HG03045 (cell line): ENCODE measurements at regions not wholly inside any gene's neighbourhood (a gene's known extent, or its start where the extent isn't known, plus 50 kb on each side); places are given as distances from the start of the nearest gene placed in this dataset.

Experiments
- ATAC-seq: cut with Tn5 transposase; IDR thresholded peaks from one replicate; pipeline ENCODE4 v1.9.1; 2021; ENCODE audit warnings: mild to moderate bottlenecking, moderate library complexity; ENCODE audit not compliant: unreplicated experiment

DNA sequence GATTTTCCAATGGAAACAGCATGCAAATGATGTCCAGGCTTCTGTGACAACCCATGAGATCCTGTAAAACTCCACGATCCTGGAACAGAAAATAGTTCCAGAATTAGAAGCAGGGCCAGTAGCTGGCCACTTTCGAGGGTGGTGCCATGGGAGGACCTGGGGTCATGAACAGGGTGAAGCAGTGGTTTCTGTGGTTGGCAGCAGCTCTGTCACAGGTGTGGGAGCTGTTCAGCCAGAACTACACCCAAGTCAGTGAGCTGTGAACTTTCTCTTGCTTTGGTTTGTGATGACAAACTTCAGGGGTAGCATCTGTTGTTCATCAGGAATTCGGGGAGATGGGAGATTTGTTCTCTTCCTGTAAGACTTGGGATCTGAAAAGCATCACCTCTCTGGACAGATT lies 314.4 kb upstream of the NT5C1B start:
- peak; percentile 93 for ATAC-seq

- ATAC-seq, result no peak
Measured at GRCh38 chr2:18901242-18901641, 311.9 kb upstream of the NT5C1B start.

GRCh38 chr2:18900691-18901141 lies 311.3 kb upstream of the NT5C1B start:
- no peak for ATAC-seq

DNA sequence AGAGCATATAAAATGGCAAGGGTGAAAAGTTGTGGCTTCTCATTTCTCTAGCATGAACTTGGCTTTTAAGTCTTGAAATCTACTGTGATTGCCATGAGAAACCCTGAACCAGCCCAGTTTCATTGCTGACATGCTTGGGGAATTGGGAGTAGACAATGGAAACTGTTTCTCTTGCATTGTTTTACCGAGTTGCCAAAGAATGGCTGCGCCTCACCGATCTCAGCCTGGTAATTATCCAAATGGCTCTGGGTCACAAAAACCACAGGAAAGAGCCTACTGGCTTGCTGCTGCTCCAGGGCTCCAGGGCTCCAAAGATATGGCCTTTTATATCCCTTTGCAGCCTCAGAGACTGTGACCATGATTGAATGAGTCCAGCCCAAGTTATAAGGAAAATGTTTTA lies 310.4 kb upstream of the NT5C1B start:
- ATAC-seq, result no peak

DNA sequence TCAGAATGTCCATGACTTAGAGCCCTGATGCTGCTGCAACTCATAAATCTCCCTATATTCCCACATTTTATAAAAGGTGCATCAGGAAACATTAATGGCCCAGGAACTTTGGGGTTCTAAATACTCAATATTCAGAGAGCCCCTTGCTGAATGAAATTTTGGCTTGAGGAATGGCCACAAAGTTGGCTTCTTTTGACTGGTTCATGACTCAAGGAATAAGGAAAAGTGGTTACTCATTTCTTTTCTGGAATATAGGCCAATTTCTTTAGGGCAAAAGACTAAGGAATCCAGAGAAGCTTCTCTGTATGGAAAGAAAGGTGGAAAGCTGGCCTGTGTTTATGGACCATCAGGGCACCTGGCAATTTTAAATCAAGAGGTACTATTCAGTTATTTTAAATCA lies 308.9 kb upstream of the NT5C1B start:
- no peak for ATAC-seq

- no peak for ATAC-seq
Measured at GRCh38 chr2:18896125-18896764, 306.9 kb upstream of the NT5C1B start.

DNA sequence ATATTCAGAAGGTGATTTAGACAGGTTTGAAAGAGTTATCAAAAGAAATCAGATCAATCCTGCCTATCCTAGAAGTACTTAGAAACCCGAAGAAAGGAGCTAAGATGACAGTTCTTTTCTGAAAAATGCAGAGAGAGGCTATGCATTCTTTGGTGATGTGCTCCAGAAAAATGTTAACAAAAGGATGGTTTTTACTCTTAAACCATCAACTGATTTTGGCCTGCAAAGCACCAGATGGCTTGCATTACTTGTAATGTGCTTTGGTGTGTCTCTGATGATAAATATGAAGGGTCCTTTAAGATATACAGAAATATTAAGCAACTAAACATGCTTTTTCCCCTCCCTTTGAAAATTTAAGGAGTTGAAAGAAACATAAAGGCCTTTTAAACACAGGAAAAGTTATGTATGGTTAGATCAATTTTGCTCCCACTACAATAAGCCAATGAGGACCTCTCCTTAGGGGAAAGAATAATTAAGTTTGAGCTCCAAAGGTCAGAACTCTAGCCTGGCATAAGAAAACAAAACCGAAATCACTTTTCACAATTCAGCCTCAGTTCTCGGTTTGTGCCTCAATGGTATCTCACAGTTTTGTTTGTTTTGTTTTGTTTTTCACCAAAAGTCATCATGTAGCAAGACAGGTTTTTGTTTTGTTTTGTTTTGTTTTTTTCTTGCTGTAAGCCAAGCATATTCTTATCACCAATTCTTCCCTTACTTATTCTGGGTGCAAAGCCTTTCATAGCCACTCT lies 302.4 kb upstream of the NT5C1B start:
- ATAC-seq, result no peak

- no peak for ATAC-seq
Measured at GRCh38 chr2:18889565-18890332, 300.4 kb upstream of the NT5C1B start.

GRCh38 chr2:18885457-18885856 lies 296.1 kb upstream of the NT5C1B start:
- no peak for ATAC-seq

- no peak for ATAC-seq
Measured at GRCh38 chr2:18883616-18884456, 294.5 kb upstream of the NT5C1B start.

- ATAC-seq, result no peak
Measured at GRCh38 chr2:18871430-18871829, 282.1 kb upstream of the NT5C1B start.

DNA sequence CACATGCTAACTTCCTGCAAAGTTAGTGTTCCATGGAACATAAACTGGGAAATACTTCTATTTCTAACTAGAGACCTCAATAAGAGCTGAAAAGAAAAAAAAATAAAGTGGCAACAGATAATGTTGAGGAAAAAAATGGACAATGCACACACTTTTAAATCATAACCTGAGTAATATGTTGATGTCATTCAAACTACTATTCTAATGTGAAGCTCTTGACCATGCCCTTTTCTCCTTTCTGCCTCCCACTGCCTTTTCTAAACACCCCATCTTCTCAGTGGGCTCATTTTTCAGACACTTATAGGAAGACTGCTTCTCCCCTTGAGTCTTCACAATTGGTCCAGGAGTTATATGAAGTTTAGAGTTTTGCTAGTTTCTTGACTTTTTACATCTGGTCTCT lies 280.9 kb upstream of the NT5C1B start:
- ATAC-seq, result no peak

GRCh38 chr2:18861951-18862350 lies 272.6 kb upstream of the NT5C1B start:
- ATAC-seq, result no peak

DNA sequence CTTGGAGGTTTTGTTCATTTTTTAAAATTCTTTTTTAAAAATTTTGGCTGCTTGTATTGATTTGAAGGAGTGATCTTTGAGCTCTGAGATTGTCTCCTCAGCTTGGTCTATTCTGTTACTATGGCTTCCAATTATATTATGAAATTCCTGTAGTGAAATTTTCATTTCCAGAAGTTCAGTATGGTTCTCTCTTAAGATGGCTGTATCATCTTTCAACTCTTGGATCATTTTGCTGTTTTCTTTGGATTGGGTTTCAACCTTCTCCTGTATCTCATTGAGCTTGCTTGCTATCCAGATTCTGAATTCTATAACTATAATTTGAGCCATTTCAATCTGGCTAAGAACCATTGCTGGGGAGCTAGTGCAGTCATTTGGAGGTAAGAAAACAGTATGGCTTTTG lies 270.8 kb upstream of the NT5C1B start:
- ATAC-seq, result no peak

DNA sequence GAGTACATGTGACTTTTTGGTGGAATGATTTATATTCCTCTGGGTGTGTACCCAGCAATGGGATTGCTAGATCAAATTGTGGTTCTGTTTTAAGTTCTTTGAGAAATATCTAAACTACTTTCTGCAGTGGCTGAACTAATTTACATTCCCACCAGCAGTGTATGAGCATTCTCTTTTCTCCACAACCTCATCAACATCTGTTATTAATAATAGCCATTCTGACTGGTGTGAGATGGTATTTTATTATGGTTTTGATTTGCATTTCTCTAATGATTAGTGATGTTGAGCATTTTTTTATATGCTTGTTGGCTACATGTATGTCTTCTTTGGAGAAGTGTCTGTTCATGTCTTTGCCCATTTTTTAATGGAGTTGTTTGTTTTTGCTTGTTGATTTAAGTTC lies 267.4 kb upstream of the NT5C1B start:
- no peak for ATAC-seq

DNA sequence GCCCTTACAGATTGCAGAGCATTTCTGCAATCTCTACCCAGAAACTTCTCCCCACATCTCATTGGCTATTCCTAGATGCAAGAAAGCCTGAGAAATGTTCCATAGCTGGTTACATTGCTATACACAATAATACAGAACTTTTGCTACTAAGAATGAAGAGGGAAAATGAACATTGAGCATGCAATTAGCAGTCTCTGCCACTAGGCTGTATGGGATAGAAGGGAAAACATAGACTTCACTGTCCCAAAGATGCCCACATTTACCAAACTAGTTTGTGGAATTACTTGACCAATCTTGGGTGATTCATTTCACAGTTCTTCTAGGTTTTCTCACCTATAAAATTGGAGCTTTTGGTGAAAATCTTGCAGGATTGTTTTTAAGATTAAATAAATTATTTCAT lies 265.7 kb upstream of the NT5C1B start:
- ATAC-seq, result no peak

GRCh38 chr2:18849841-18850578 lies 260.6 kb upstream of the NT5C1B start:
- ATAC-seq, result peak; percentile 63

DNA sequence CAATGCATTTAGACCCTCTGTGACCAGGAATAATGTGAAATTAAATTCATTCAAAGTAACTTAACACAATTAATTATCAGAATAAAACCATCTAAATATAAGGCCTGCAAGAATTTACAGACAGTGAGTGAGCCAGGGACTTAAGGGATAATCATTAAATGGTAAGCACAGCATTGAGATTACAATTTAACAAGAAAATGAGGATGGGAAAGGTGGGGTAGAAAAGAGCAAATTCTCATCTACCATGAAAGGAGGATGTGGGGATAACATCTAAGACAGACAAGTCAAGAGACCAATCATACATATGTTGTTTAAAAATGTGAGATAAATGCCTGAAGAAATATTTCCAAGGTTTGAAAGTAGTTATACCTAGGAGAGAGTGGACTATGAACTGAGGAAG lies 259.3 kb upstream of the NT5C1B start:
- ATAC-seq, result no peak

DNA sequence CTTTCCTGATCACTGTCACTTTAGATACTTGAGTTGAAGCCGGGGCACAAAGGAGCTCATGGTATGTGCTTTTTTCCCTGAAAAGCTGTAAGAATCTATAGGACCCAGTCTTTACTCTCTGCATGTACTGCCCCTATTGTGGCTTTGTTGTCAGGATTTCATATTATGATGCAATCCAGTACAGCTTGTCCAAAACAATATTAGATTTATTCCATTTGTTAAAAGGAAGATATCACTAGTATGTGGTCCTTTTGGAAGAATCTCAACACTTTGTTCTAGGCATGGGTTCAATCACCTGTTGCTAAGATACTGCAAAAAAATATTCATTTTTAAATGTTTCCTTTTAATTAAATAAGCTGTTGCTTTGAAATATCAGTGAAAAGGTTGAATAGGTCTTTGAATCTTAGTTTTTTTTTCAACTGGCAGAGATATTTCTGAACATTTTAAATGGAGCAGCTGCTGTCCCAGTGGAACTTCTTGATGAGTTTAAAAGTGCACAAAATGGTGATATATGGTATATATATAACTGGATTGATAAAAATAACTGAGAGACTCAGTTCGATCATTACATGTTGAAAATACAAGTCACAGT lies 256.6 kb upstream of the NT5C1B start:
- ATAC-seq, result no peak

GRCh38 chr2:18842836-18843235 lies 253.5 kb upstream of the NT5C1B start:
- no peak for ATAC-seq
